ENCODE measurements at regions not wholly inside any gene's neighbourhood (a gene's known extent, or its start where the extent isn't known, plus 50 kb on each side); places are given as distances from the start of the nearest gene placed in this dataset.

- TF ChIP-seq CTCF (IDR thresholded peaks at IDR 0.05) (no peak), POLR2AphosphoS5 (IDR thresholded peaks at IDR 0.05; ENCODE audit: insufficient read depth in 1 of 2, low read depth in 1 of 2) (no peak)
These were observed 187.5 kb upstream of the SLC38A2 start for GRCh38 chr12:46560089-46560488.

Data from vagina (tissue), 2 donors.